Parathyroid adenoma (tissue), 2 donors: ENCODE measurements at regions not wholly inside any gene's neighbourhood (a gene's known extent, or its start where the extent isn't known, plus 50 kb on each side); places are given as distances from the start of the nearest gene placed in this dataset.

Experiments
- H2AFZ ChIP-seq: fragments of 300-600 bp; sonication (generic); one replicate; pipeline ENCODE4 v1.7.0; 2017; ENCODE audit warnings: antibody characterized with exemption, mild to moderate bottlenecking
- H3K27ac ChIP-seq: fragments of 300-600 bp; sonication (generic); one replicate; pipeline ENCODE4 v1.7.0; 2017
- H3K27me3 ChIP-seq: fragments of 300-600 bp; sonication (generic); one replicate; pipeline ENCODE4 v1.7.0; 2017; ENCODE audit warnings: low read length; ENCODE audit not compliant: control insufficient read depth, insufficient read depth
- H3K36me3 ChIP-seq: fragments of 300-600 bp; sonication (generic); one replicate; pipeline ENCODE4 v1.7.0; 2017; ENCODE audit warnings: low read length; ENCODE audit not compliant: control insufficient read depth, insufficient read depth
- H3K4me1 ChIP-seq: fragments of 300-600 bp; sonication (generic); one replicate; pipeline ENCODE4 v1.7.0; 2017; ENCODE audit warnings: control low read depth
- H3K4me2 ChIP-seq: fragments of 300-600 bp; sonication (generic); one replicate; pipeline ENCODE4 v1.7.0; 2017; ENCODE audit warnings: low read length
- H3K4me3 ChIP-seq: fragments of 300-600 bp; sonication (generic); one replicate; pipeline ENCODE4 v1.7.0; 2017; ENCODE audit warnings: low read depth, low read length
- H3K79me2 ChIP-seq: fragments of 300-600 bp; sonication (generic); one replicate; pipeline ENCODE4 v1.7.0; 2017; ENCODE audit warnings: control low read depth
- H3K9ac ChIP-seq: fragments of 300-600 bp; sonication (generic); one replicate; pipeline ENCODE4 v1.7.0; 2017; ENCODE audit warnings: mild to moderate bottlenecking
- H3K9me3 ChIP-seq: fragments of 300-600 bp; sonication (generic); one replicate; pipeline ENCODE4 v1.7.0; 2017; ENCODE audit warnings: low read length; ENCODE audit not compliant: control insufficient read depth
- TF ChIP-seq, protein P1 (sequence below): fragments of 300-600 bp; sonication (generic); IDR thresholded peaks from one replicate; pipeline ENCODE4 v1.7.0; 2017; ENCODE audit warnings: antibody characterized with exemption, mild to moderate bottlenecking
- donor health status: primary hyperparathyroidism.

DNA sequence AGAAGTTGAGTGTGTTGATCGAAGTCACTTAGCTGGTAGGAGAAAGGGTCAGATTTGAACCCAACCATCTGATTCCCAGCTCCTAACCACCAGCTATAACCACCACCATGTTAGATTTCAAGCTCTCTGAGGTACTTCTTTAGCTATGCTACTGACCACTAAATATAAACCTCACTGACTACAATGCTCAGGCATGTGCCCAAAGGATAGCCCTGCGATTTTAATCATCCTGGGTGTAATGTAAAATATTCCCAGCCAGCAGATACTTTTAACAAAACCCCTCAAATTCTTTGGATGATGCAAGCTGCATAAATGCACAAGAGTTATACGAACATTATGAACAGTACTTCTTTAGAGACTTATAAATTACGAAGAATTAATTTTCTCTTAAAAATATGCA lies 115.2 kb upstream of the TSC22D2 start:
- no peaks in the 10 kb centered on the region for H3K36me3 ChIP-seq
- TF ChIP-seq, protein P1, sequence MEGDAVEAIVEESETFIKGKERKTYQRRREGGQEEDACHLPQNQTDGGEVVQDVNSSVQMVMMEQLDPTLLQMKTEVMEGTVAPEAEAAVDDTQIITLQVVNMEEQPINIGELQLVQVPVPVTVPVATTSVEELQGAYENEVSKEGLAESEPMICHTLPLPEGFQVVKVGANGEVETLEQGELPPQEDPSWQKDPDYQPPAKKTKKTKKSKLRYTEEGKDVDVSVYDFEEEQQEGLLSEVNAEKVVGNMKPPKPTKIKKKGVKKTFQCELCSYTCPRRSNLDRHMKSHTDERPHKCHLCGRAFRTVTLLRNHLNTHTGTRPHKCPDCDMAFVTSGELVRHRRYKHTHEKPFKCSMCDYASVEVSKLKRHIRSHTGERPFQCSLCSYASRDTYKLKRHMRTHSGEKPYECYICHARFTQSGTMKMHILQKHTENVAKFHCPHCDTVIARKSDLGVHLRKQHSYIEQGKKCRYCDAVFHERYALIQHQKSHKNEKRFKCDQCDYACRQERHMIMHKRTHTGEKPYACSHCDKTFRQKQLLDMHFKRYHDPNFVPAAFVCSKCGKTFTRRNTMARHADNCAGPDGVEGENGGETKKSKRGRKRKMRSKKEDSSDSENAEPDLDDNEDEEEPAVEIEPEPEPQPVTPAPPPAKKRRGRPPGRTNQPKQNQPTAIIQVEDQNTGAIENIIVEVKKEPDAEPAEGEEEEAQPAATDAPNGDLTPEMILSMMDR = no peak
- no peak overlapping the region for H2AFZ ChIP-seq
- H3K79me2 ChIP-seq = no peaks in the 10 kb centered on the region
- no peak overlapping the region for H3K9ac ChIP-seq
- H3K9me3 ChIP-seq = no peaks in the 10 kb centered on the region
- no peak overlapping the region for H3K4me3 ChIP-seq
- no peaks in the 10 kb centered on the region for H3K4me1 ChIP-seq
- H3K27me3 ChIP-seq = no peaks in the 10 kb centered on the region
- no peak overlapping the region for H3K4me2 ChIP-seq
- no peak overlapping the region for H3K27ac ChIP-seq

GRCh38 chr3:150291515-150291914 lies 116.6 kb upstream of the TSC22D2 start:
- Histone ChIP-seq H3K9me3 (no peaks in the 10 kb centered on the region), H3K27me3 (no peaks in the 10 kb centered on the region), H3K4me2 (no peak overlapping the region), H3K9ac (no peak overlapping the region), H3K36me3 (no peaks in the 10 kb centered on the region), H3K27ac (no peak overlapping the region), H3K4me3 (no peak overlapping the region), H3K79me2 (no peaks in the 10 kb centered on the region), H2AFZ (no peak overlapping the region), H3K4me1 (no peaks in the 10 kb centered on the region)
- TF ChIP-seq, protein P1 = no peak

DNA sequence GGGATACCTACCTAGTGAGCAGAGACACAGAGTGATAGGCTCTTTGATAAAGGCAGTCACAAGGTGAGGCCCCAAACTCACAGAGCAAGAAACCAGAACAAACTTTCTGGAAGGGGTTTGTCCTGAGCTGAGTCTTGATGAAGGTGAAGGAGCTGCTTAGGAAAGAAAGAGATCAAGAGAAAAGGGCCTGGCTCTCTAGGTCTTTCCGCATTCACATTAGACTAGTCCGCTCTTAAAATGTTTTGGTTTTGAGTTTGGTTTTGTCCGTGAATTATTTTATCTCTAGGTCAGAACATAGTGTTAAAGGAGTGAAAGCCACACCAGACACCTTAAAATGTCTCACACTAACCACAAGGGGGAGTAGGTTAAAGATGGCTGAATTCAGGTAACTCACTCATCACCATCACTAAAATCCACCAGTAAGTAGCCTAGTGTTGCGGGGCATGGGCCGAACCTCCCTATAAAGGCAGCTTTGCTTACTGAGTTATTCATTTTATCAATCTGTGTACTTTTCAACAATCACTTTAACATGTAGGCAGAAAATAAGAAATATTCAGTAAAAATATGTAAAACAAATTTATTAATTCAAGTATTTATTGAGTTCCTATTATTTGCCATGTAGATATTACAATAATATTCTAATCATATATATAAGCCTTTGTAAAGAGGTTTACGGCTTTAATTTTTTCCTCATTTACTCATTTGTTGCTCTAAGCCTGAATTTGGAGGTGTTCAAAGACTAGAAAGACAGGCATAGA lies 121.5 kb upstream of the TSC22D2 start:
- TF ChIP-seq, protein P1 = peak; percentile 62
- Histone ChIP-seq H3K4me1 (no peaks in the 10 kb centered on the region), H3K9me3 (no peaks in the 10 kb centered on the region), H3K79me2 (no peaks in the 10 kb centered on the region), H3K27me3 (no peaks in the 10 kb centered on the region), H3K9ac (no peak overlapping the region), H3K4me2 (peak overlapping the region; percentile 14), H3K4me3 (no peak overlapping the region), H3K36me3 (no peaks in the 10 kb centered on the region), H3K27ac (peak overlapping the region; percentile 25), H2AFZ (peak overlapping the region; percentile 44)

- Histone ChIP-seq H3K27me3 (no peaks in the 10 kb centered on the region), H3K9me3 (no peaks in the 10 kb centered on the region), H2AFZ (peak overlapping the region; percentile 44), H3K27ac (no peak overlapping the region), H3K4me2 (no peak overlapping the region), H3K9ac (no peak overlapping the region), H3K4me1 (no peaks in the 10 kb centered on the region), H3K79me2 (no peaks in the 10 kb centered on the region), H3K4me3 (no peak overlapping the region), H3K36me3 (no peaks in the 10 kb centered on the region)
- TF ChIP-seq, protein P1 = no peak
Observed at GRCh38 chr3:150285601-150286000, 122.5 kb upstream of the TSC22D2 start.

- H3K36me3 ChIP-seq = no peaks in the 10 kb centered on the region
- H3K4me2 ChIP-seq = no peak overlapping the region
- TF ChIP-seq, protein P1 = no peak
- no peak overlapping the region for H2AFZ ChIP-seq
- no peak overlapping the region for H3K27ac ChIP-seq
- no peaks in the 10 kb centered on the region for H3K79me2 ChIP-seq
- H3K4me3 ChIP-seq = no peak overlapping the region
- no peaks in the 10 kb centered on the region for H3K9me3 ChIP-seq
- no peak overlapping the region for H3K9ac ChIP-seq
- no peaks in the 10 kb centered on the region for H3K27me3 ChIP-seq
- H3K4me1 ChIP-seq = no peaks in the 10 kb centered on the region
Observed at GRCh38 chr3:150278843-150279381, 129.2 kb upstream of the TSC22D2 start.
